HepG2 (cell line): ENCODE measurements at regions not wholly inside any gene's neighbourhood (a gene's known extent, or its start where the extent isn't known, plus 50 kb on each side); places are given as distances from the start of the nearest gene placed in this dataset.

Experiments
- HES4 ChIP-seq: sonication (generic); formaldehyde crosslinking; IDR thresholded peaks from 2 replicates; pipeline ENCODE4 v1.9.0; 2021; ENCODE audit warnings: mild to moderate bottlenecking, missing genetic modification reagents, borderline replicate concordance
- HMG20B ChIP-seq: conservative IDR thresholded peaks from 2 replicates; pipeline ENCODE4 v1.6.1; 2016; ENCODE audit warnings: missing genetic modification reagents, missing compliant biosample characterization
- HOXA5 ChIP-seq: sonication (generic); formaldehyde crosslinking; IDR thresholded peaks from 2 replicates; pipeline ENCODE4 v1.4.0; 2020; ENCODE audit warnings: missing genetic modification reagents
- KLF12 ChIP-seq: sonication (generic); formaldehyde crosslinking; IDR thresholded peaks from 2 replicates; pipeline ENCODE4 v1.4.0; 2020; ENCODE audit warnings: missing genetic modification reagents, borderline replicate concordance
- MXI1 ChIP-seq: IDR thresholded peaks from 3 replicates; pipeline ENCODE4 v1.6.1; 2012; ENCODE audit warnings: low read depth, low read length, inconsistent platforms, borderline replicate concordance
- NCOA5 ChIP-seq: sonication (generic); formaldehyde crosslinking; IDR thresholded peaks from 2 replicates; pipeline ENCODE4 v1.4.0; 2020; ENCODE audit warnings: missing genetic modification reagents
- NFE2L2 ChIP-seq: fragments of 150-350 bp; IDR thresholded peaks from 2 replicates; pipeline ENCODE4 v1.6.1; 2014; ENCODE audit warnings: low read length
- NRL ChIP-seq: sonication (generic); formaldehyde crosslinking; IDR thresholded peaks from 2 replicates; pipeline ENCODE4 v1.5.0; 2020; ENCODE audit warnings: missing genetic modification reagents, mild to moderate bottlenecking, moderate library complexity, borderline replicate concordance
- RARG ChIP-seq: sonication (generic); formaldehyde crosslinking; IDR thresholded peaks from 2 replicates; pipeline ENCODE4 v1.4.0; 2020; ENCODE audit warnings: low read depth, mild to moderate bottlenecking, missing genetic modification reagents
- SRSF1 ChIP-seq: fragments of 200-400 bp; formaldehyde crosslinking; optimal IDR thresholded peaks from 2 replicates; pipeline ENCODE3; 2017; ENCODE audit warnings: mild to moderate bottlenecking, low read depth, low read length, moderate library complexity
- SRSF9 ChIP-seq: fragments of 200-400 bp; formaldehyde crosslinking; IDR thresholded peaks from 2 replicates; pipeline ENCODE4 v1.6.1; 2018; ENCODE audit warnings: borderline replicate concordance, mild to moderate bottlenecking, low read depth, low read length; ENCODE audit not compliant: insufficient read depth, poor library complexity, severe bottlenecking
- TCF12 ChIP-seq, 2 experiments: fragments of 450-650 bp in 1 of 2; sonication (generic) in 1 of 2; formaldehyde crosslinking in 1 of 2; IDR thresholded peaks; 2 replicates each; pipeline versions ENCODE4 v1.6.1 to v1.8.0; 2017 to 2022; ENCODE audit warnings: antibody characterized with exemption in 1 of 2, mild to moderate bottlenecking in 1 of 2, missing genetic modification reagents in 1 of 2, moderate library complexity in 1 of 2
- ZKSCAN5 ChIP-seq: sonication (generic); formaldehyde crosslinking; IDR thresholded peaks from 2 replicates; pipeline ENCODE4 v1.5.1; 2020; ENCODE audit warnings: mild to moderate bottlenecking, missing genetic modification reagents
- ZNF251 ChIP-seq: sonication (generic); formaldehyde crosslinking; IDR thresholded peaks from 2 replicates; pipeline ENCODE4 v1.9.0; 2021; ENCODE audit warnings: mild to moderate bottlenecking, missing genetic modification reagents
- TF ChIP-seq, protein P1 (sequence below): sonication (generic); formaldehyde crosslinking; IDR thresholded peaks from 2 replicates; pipeline ENCODE4 v1.4.0; 2020; ENCODE audit warnings: missing genetic modification reagents
- TF ChIP-seq, protein P2 (sequence below): sonication (generic); formaldehyde crosslinking; IDR thresholded peaks from 2 replicates; pipeline ENCODE4 v1.4.0; 2020; ENCODE audit warnings: missing genetic modification reagents
- TF ChIP-seq, protein P3 (sequence below): IDR thresholded peaks from 2 replicates; pipeline ENCODE4 v1.6.1; 2018; ENCODE audit warnings: missing genetic modification reagents, mild to moderate bottlenecking, missing compliant biosample characterization
- TF ChIP-seq, protein P4 (sequence below): sonication (generic); IDR thresholded peaks from 2 replicates; pipeline ENCODE4 v1.6.1; 2016; ENCODE audit warnings: low read depth, borderline replicate concordance

DNA sequence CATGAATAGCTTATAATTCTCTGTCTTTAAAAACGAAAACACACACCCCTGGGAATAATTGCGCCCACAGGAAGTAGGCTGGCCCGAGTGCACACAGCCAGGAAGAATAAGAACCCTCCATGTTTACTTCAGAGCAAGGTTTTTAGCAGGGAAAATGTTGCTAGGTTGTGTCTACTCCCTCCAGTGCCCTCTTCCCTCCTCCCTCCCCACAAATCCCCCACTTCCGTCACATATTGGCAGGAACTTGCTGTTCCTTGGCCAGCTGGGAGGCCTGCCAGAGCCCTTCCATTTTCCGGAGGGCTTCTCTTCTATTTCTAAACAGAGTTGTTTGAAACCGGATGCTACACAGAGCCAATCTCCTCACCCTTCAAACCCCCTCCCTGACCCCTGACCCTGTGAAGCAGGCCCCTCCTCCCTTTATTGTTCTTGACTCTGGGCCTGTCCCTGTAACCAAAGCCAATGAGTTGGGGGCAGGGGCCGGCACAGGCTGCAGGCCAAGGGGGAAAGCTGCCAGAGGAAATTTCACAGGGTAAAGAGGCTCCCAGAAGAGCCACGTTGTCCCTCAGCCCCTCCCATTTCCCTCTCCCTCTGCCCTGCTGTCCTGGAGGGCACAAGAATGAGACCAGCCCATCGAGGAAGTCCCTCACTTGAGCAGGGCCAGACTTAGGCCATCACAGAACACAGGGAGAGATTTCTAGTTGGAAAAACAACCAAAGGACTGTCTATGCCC lies 49.8 kb upstream of the LGALSL start (continued):
- TF ChIP-seq TCF12 (IDR thresholded peaks at IDR 0.05) = no peak
- no peak for TF ChIP-seq TCF12 (CRISPR knock-in tag; IDR thresholded peaks at IDR 0.05)
- no peak for TF ChIP-seq ZKSCAN5 (CRISPR knock-in tag)
- TF ChIP-seq HOXA5 (CRISPR knock-in tag) = no peak
- TF ChIP-seq SRSF1 = no peak
- peak; percentile 48; the same call in 1 of the 2 replicates for TF ChIP-seq HMG20B (CRISPR knock-in tag)
- TF ChIP-seq SRSF9 = no peak
- TF ChIP-seq, protein P1, sequence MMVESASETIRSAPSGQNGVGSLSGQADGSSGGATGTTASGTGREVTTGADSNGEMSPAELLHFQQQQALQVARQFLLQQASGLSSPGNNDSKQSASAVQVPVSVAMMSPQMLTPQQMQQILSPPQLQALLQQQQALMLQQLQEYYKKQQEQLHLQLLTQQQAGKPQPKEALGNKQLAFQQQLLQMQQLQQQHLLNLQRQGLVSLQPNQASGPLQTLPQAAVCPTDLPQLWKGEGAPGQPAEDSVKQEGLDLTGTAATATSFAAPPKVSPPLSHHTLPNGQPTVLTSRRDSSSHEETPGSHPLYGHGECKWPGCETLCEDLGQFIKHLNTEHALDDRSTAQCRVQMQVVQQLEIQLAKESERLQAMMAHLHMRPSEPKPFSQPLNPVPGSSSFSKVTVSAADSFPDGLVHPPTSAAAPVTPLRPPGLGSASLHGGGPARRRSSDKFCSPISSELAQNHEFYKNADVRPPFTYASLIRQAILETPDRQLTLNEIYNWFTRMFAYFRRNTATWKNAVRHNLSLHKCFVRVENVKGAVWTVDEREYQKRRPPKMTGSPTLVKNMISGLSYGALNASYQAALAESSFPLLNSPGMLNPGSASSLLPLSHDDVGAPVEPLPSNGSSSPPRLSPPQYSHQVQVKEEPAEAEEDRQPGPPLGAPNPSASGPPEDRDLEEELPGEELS (CRISPR knock-in tag) = peak; percentile 72
- TF ChIP-seq, protein P2, sequence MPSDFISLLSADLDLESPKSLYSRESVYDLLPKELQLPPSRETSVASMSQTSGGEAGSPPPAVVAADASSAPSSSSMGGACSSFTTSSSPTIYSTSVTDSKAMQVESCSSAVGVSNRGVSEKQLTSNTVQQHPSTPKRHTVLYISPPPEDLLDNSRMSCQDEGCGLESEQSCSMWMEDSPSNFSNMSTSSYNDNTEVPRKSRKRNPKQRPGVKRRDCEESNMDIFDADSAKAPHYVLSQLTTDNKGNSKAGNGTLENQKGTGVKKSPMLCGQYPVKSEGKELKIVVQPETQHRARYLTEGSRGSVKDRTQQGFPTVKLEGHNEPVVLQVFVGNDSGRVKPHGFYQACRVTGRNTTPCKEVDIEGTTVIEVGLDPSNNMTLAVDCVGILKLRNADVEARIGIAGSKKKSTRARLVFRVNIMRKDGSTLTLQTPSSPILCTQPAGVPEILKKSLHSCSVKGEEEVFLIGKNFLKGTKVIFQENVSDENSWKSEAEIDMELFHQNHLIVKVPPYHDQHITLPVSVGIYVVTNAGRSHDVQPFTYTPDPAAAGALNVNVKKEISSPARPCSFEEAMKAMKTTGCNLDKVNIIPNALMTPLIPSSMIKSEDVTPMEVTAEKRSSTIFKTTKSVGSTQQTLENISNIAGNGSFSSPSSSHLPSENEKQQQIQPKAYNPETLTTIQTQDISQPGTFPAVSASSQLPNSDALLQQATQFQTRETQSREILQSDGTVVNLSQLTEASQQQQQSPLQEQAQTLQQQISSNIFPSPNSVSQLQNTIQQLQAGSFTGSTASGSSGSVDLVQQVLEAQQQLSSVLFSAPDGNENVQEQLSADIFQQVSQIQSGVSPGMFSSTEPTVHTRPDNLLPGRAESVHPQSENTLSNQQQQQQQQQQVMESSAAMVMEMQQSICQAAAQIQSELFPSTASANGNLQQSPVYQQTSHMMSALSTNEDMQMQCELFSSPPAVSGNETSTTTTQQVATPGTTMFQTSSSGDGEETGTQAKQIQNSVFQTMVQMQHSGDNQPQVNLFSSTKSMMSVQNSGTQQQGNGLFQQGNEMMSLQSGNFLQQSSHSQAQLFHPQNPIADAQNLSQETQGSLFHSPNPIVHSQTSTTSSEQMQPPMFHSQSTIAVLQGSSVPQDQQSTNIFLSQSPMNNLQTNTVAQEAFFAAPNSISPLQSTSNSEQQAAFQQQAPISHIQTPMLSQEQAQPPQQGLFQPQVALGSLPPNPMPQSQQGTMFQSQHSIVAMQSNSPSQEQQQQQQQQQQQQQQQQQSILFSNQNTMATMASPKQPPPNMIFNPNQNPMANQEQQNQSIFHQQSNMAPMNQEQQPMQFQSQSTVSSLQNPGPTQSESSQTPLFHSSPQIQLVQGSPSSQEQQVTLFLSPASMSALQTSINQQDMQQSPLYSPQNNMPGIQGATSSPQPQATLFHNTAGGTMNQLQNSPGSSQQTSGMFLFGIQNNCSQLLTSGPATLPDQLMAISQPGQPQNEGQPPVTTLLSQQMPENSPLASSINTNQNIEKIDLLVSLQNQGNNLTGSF (CRISPR knock-in tag) = no peak
- TF ChIP-seq KLF12 (CRISPR knock-in tag) = no peak
- no peak for TF ChIP-seq NFE2L2
- TF ChIP-seq, protein P3, sequence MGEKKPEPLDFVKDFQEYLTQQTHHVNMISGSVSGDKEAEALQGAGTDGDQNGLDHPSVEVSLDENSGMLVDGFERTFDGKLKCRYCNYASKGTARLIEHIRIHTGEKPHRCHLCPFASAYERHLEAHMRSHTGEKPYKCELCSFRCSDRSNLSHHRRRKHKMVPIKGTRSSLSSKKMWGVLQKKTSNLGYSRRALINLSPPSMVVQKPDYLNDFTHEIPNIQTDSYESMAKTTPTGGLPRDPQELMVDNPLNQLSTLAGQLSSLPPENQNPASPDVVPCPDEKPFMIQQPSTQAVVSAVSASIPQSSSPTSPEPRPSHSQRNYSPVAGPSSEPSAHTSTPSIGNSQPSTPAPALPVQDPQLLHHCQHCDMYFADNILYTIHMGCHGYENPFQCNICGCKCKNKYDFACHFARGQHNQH (CRISPR knock-in tag) = no peak
- no peak for TF ChIP-seq ZNF251 (CRISPR knock-in tag)
- no peak for TF ChIP-seq HES4 (CRISPR knock-in tag)
- TF ChIP-seq, protein P4, sequence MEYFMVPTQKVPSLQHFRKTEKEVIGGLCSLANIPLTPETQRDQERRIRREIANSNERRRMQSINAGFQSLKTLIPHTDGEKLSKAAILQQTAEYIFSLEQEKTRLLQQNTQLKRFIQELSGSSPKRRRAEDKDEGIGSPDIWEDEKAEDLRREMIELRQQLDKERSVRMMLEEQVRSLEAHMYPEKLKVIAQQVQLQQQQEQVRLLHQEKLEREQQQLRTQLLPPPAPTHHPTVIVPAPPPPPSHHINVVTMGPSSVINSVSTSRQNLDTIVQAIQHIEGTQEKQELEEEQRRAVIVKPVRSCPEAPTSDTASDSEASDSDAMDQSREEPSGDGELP = peak; percentile 72; the same call in 1 of the 2 replicates
- TF ChIP-seq NRL (CRISPR knock-in tag) = no peak
- TF ChIP-seq RARG = no peak
- no peak for TF ChIP-seq NCOA5
- no peak for TF ChIP-seq MXI1
